Caco-2 (cell line): ENCODE measurements at regions not wholly inside any gene's neighbourhood (a gene's known extent, or its start where the extent isn't known, plus 50 kb on each side); places are given as distances from the start of the nearest gene placed in this dataset.
A peak's percentile ranks its signal among the peaks of the same experiment; 100 is the strongest.

Experiments used
- BruUV-seq: library from RNA; stranded (reverse); fragments of 400-500 nt; replicated peaks from 2 replicates; lab custom pipeline; 2021; lab: Mats Ljungman, UMichigan
- CTCF ChIA-PET: fragments of 300-600 bp; sonication (Branson Sonifier 250); formaldehyde crosslinking; loops from one replicate; lab custom pipeline; 2022; ENCODE audit warnings: antibody characterized with exemption; lab: Charles Lee
- POLR2A ChIA-PET: fragments of 300-600 bp; sonication (Branson Sonifier 250); formaldehyde crosslinking; loops from one replicate; lab custom pipeline; 2022; ENCODE audit warnings: antibody characterized with exemption; lab: Charles Lee
- DNase-seq, 2 experiments: peaks; one replicate each; pipeline versions ENCODE4 v3.0.0 to v3.0.0-alpha.2; 2020 to 2022
- H3K27me3 ChIP-seq: replicated peaks from 2 replicates; pipeline ENCODE4 v1.6.0; 2011; ENCODE audit warnings: low read length; ENCODE audit not compliant: control insufficient read depth, insufficient read depth
- H3K36me3 ChIP-seq: 2 replicates; pipeline ENCODE4 v1.5.1; 2011; ENCODE audit warnings: low read length; ENCODE audit not compliant: control insufficient read depth, insufficient read depth
- H3K4me1 ChIP-seq: fragments of 250-450 bp; sonication (Bioruptor Pico); 2 replicates; pipeline ENCODE4 v1.5.1; 2020; ENCODE audit warnings: mild to moderate bottlenecking
- H3K4me3 ChIP-seq: 2 replicates; pipeline ENCODE4 v1.5.1; 2011; ENCODE audit warnings: low read depth, mild to moderate bottlenecking, control low read depth, low read length
- H3K9me3 ChIP-seq: fragments of 250-450 bp; sonication (Bioruptor Pico); 2 replicates; pipeline ENCODE4 v1.5.1; 2020; ENCODE audit warnings: mild to moderate bottlenecking, moderate library complexity
- H3K27ac Mint-ChIP-seq: one replicate; pipeline ENCODE4 v1.8.0; 2022; ENCODE audit warnings: mixed read lengths; ENCODE audit not compliant: unreplicated experiment
- H3K27me3 Mint-ChIP-seq: one replicate; pipeline ENCODE4 v1.8.0; 2022; ENCODE audit warnings: mixed read lengths; ENCODE audit not compliant: insufficient read depth, unreplicated experiment
- H3K36me3 Mint-ChIP-seq: one replicate; pipeline ENCODE4 v1.8.0; 2022; ENCODE audit warnings: mild to moderate bottlenecking, mixed read lengths; ENCODE audit not compliant: insufficient read depth, unreplicated experiment
- H3K4me1 Mint-ChIP-seq: one replicate; pipeline ENCODE4 v1.8.0; 2022; ENCODE audit warnings: low read depth, mixed read lengths; ENCODE audit not compliant: unreplicated experiment
- H3K4me3 Mint-ChIP-seq: one replicate; pipeline ENCODE4 v1.8.0; 2022; ENCODE audit warnings: mild to moderate bottlenecking, moderate library complexity, mixed read lengths; ENCODE audit not compliant: unreplicated experiment
- H3K9me3 Mint-ChIP-seq: one replicate; pipeline ENCODE4 v1.8.0; 2022; ENCODE audit warnings: mixed read lengths; ENCODE audit not compliant: unreplicated experiment
- intact Hi-C: fragments of 100-400 bp; cut with micrococcal nuclease; formaldehyde crosslinking; loops from one replicate; pipeline ENCODE4 v1.10.0; 2022; ENCODE audit not compliant: unreplicated experiment
- TF ChIP-seq, protein P1 (sequence below), 2 experiments: fragments of 200-600 bp in 1 of 2; IDR thresholded peaks; 1 replicate in 1 of 2; 2 replicates in 1 of 2; pipeline versions ENCODE4 v1.5.1 to v1.8.0; 2011 to 2022; ENCODE audit warnings: antibody characterized with exemption in 1 of 2, control low read depth in 1 of 2, inconsistent platforms in 1 of 2, low read depth in 1 of 2, low read length in 1 of 2, mild to moderate bottlenecking in 1 of 2, moderate library complexity in 1 of 2; ENCODE audit not compliant: insufficient read depth in 1 of 2, severe bottlenecking in 1 of 2, unreplicated experiment in 1 of 2

DNA sequence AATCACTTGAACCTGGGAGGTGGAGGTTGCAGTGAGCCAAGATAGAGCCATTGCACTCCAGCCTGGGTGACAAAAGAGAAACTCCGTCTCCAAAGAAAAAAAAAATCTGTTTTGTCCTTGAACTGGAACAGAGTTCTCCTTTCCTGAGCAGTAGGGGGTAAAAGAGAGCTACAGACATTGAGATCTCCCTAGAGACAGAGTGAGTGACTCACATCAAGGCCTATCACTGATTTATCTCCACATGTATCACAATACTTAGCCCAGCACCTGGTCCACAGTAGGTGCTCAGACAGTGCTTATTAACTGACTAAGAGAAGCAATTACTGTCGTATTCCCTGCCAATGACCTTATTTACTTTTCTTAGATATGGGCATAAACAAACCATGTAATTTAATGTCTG, 354.1 kb upstream of the C1orf87 start:
- H3K4me3 ChIP-seq, result no peak overlapping the region
- H3K9me3 Mint-ChIP-seq, result no peaks in the 10 kb centered on the region
- no peaks in the 10 kb centered on the region for H3K36me3 ChIP-seq
- intact Hi-C loops, result no loop called here
- POLR2A ChIA-PET, result no interaction called here
- CTCF ChIA-PET, result no interaction called here
- H3K4me3 Mint-ChIP-seq, result no peak overlapping the region
- H3K4me1 Mint-ChIP-seq, result no peaks in the 10 kb centered on the region
- TF ChIP-seq, protein P1, sequence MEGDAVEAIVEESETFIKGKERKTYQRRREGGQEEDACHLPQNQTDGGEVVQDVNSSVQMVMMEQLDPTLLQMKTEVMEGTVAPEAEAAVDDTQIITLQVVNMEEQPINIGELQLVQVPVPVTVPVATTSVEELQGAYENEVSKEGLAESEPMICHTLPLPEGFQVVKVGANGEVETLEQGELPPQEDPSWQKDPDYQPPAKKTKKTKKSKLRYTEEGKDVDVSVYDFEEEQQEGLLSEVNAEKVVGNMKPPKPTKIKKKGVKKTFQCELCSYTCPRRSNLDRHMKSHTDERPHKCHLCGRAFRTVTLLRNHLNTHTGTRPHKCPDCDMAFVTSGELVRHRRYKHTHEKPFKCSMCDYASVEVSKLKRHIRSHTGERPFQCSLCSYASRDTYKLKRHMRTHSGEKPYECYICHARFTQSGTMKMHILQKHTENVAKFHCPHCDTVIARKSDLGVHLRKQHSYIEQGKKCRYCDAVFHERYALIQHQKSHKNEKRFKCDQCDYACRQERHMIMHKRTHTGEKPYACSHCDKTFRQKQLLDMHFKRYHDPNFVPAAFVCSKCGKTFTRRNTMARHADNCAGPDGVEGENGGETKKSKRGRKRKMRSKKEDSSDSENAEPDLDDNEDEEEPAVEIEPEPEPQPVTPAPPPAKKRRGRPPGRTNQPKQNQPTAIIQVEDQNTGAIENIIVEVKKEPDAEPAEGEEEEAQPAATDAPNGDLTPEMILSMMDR (IDR thresholded peaks at IDR 0.05; ENCODE audit: insufficient read depth in 1 of 2, low read depth in 1 of 2, low read length in 1 of 2, severe bottlenecking in 1 of 2, unreplicated experiment in 1 of 2), result no peak
- BruUV-seq, result no TSS peak
- no peaks in the 10 kb centered on the region; the same call in 1 of the 2 replicates for H3K9me3 ChIP-seq
- no peak overlapping the region for H3K27ac Mint-ChIP-seq
- H3K27me3 ChIP-seq, result no peaks in the 10 kb centered on the region
- H3K27me3 Mint-ChIP-seq, result no peaks in the 10 kb centered on the region
- H3K4me1 ChIP-seq, result no peaks in the 10 kb centered on the region
- no peaks in the 10 kb centered on the region for H3K36me3 Mint-ChIP-seq
- DNase-seq, result no peak

DNA sequence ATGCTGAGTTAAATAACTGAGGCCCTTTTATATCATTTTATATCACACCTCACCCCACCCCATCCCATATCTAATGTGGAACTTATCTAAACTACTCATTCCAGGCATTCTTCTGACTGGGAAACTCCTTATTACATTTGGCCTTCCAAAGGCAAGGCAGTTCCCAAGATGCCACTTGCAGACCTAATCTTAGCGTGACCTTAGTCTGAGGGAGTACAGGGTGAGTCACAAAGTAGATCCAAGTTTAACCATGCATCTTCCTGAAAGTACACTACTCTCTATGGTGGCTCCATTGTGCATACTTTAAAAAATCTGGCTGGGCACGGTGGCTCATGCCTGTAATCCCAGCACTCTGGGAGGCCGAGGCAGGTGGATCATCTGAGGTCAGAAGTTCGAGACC, 353.6 kb upstream of the C1orf87 start:
- no peaks in the 10 kb centered on the region for H3K27me3 Mint-ChIP-seq
- H3K27ac Mint-ChIP-seq, result no peak overlapping the region
- no TSS peak for BruUV-seq
- no peaks in the 10 kb centered on the region for H3K9me3 Mint-ChIP-seq
- no peak overlapping the region for H3K4me3 ChIP-seq
- TF ChIP-seq, protein P1 (IDR thresholded peaks at IDR 0.05; ENCODE audit: insufficient read depth in 1 of 2, low read depth in 1 of 2, low read length in 1 of 2, severe bottlenecking in 1 of 2, unreplicated experiment in 1 of 2), result no peak
- H3K4me1 Mint-ChIP-seq, result no peaks in the 10 kb centered on the region
- H3K4me1 ChIP-seq, result no peaks in the 10 kb centered on the region
- no peaks in the 10 kb centered on the region for H3K27me3 ChIP-seq
- ChIA-PET POLR2A (no interaction called here), CTCF (no interaction called here)
- intact Hi-C loops, result no loop called here
- no peaks in the 10 kb centered on the region for H3K36me3 Mint-ChIP-seq
- no peaks in the 10 kb centered on the region; the same call in 1 of the 2 replicates for H3K9me3 ChIP-seq
- H3K4me3 Mint-ChIP-seq, result no peak overlapping the region
- H3K36me3 ChIP-seq, result no peaks in the 10 kb centered on the region
- no peak for DNase-seq

DNA sequence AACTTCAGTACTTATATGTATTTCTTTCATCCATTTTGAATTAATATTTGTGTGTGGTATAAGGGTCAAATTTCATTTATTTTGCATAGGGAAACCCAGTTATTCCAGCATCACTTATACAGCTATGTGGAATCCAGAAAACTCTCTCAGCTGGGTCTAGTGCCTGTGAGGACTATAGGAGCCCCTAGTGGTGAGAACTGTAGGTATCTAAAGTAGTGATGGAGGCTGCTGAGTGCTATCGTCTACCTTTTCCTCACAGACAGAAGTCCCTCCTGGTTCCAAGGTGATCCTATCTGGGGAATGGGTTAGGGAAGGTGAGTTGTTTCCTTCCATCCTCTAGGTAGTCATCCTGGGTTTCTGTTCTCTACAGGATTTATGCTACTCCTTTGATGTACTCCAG, 352.0 kb upstream of the C1orf87 start:
- Mint-ChIP-seq H3K4me1 (no peaks in the 10 kb centered on the region), H3K4me3 (no peak overlapping the region), H3K27me3 (no peaks in the 10 kb centered on the region), H3K27ac (no peak overlapping the region), H3K9me3 (peaks cover 8% of the 10 kb centered on the region), H3K36me3 (no peaks in the 10 kb centered on the region)
- DNase-seq, result peak in 1 of 2 experiments; percentile 4
- BruUV-seq, result no TSS peak
- POLR2A ChIA-PET, result no interaction called here
- Histone ChIP-seq H3K4me3 (no peak overlapping the region), H3K4me1 (no peaks in the 10 kb centered on the region), H3K36me3 (no peaks in the 10 kb centered on the region), H3K9me3 (no peaks in the 10 kb centered on the region; the same call in 1 of the 2 replicates), H3K27me3 (no peaks in the 10 kb centered on the region)
- TF ChIP-seq, protein P1 (IDR thresholded peaks at IDR 0.05; ENCODE audit: insufficient read depth in 1 of 2, low read depth in 1 of 2, low read length in 1 of 2, severe bottlenecking in 1 of 2, unreplicated experiment in 1 of 2), result peak; percentile 11 to 14
- intact Hi-C loops, result no loop called here
- CTCF ChIA-PET, result interaction anchor here (0.6 to 1.4 kb wide), 2 partner anchors 144 to 454 kb away, joined by 3 read pairs; no protein-coding TSS in a partner anchor
